ENCODE measurements at regions not wholly inside any gene's neighbourhood (a gene's known extent, or its start where the extent isn't known, plus 50 kb on each side); places are given as distances from the start of the nearest gene placed in this dataset.
"Not testable (repeated sequence)": the region's sequence is repeated elsewhere in the genome, so short reads cannot be mapped to it uniquely, and the experiment has no call there.

- Mint-ChIP-seq H3K27me3 (ENCODE audit: low read depth, poor library complexity) (peaks cover 26% of the 10 kb centered on the region), H3K4me1 (no peaks in the 10 kb centered on the region), H3K4me3 (no peak overlapping the region), H3K36me3 (ENCODE audit: low read depth) (no peaks in the 10 kb centered on the region), H3K9me3 (no peaks in the 10 kb centered on the region), H3K27ac (no peak overlapping the region)
- TF ChIP-seq, protein P1, sequence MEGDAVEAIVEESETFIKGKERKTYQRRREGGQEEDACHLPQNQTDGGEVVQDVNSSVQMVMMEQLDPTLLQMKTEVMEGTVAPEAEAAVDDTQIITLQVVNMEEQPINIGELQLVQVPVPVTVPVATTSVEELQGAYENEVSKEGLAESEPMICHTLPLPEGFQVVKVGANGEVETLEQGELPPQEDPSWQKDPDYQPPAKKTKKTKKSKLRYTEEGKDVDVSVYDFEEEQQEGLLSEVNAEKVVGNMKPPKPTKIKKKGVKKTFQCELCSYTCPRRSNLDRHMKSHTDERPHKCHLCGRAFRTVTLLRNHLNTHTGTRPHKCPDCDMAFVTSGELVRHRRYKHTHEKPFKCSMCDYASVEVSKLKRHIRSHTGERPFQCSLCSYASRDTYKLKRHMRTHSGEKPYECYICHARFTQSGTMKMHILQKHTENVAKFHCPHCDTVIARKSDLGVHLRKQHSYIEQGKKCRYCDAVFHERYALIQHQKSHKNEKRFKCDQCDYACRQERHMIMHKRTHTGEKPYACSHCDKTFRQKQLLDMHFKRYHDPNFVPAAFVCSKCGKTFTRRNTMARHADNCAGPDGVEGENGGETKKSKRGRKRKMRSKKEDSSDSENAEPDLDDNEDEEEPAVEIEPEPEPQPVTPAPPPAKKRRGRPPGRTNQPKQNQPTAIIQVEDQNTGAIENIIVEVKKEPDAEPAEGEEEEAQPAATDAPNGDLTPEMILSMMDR (IDR thresholded peaks at IDR 0.05), result no peak
- DNase-seq, result no peak
Observed at GRCh38 chr3:127083778-127084397, 101.0 kb downstream of the PLXNA1 start.

DNA sequence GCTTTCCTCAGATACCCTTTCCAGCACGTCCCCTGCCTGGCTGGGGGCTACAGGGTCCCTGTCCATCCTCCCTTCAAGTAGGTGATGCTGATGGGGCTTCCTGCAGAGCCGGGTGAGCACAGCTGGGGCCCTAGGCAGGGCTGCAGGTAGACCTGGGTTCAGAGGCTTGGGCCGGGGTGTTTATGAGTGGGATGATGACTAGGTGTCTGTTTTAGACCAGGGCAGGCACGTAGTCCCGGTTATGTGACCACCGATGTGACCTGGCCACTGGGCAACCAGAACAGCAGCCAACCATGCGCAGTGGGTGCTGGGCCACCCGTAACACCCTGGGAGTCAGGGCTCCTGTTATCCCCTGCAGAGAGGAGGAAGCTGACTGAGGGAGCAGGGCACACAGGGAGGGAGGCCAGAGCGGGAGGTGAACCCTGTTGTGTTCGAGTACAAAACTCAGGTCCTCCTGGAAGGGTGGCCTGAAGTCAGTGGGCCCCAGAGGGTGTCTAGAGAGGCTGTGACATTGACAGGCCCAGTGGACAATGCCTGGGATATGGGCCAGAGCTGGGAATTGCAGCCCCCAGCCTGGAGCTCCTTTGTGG is 101.6 kb downstream of the PLXNA1 start:
- peaks cover 5% of the 10 kb centered on the region for H3K4me1 Mint-ChIP-seq

DNA sequence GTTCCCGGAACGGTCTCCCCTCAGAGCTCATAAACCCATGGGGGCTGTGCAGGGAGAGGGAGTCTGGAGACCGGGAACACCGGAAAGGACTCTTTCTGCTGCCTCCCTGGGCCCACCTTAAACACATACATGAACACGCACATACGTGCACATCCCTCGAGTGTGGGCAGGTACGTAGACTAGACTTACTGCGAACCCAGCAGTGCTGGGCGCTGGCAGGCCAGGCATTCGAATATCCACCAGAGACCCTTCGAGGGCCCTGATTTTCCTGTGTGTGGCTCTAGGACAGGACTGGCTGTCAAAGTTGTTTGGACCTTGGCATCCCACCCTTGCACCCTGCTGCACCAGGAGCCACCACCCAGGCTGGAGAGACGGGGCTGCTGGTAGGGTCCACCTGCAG is 102.7 kb downstream of the PLXNA1 start:
- Mint-ChIP-seq H3K36me3 (ENCODE audit: low read depth) (no peaks in the 10 kb centered on the region), H3K27ac (no peak overlapping the region), H3K4me1 (peaks cover 15% of the 10 kb centered on the region), H3K9me3 (no peaks in the 10 kb centered on the region), H3K27me3 (ENCODE audit: low read depth, poor library complexity) (peaks cover 18% of the 10 kb centered on the region), H3K4me3 (no peak overlapping the region)
- TF ChIP-seq, protein P1 (IDR thresholded peaks at IDR 0.05), result no peak
- DNase-seq, result no peak

More for the DNA sequence above, 101.6 kb downstream of the PLXNA1 start:
- no peak overlapping the region for H3K4me3 Mint-ChIP-seq
- no peaks in the 10 kb centered on the region for H3K9me3 Mint-ChIP-seq
- TF ChIP-seq, protein P1 (IDR thresholded peaks at IDR 0.05), result no peak
- H3K27ac Mint-ChIP-seq, result no peak overlapping the region
- H3K36me3 Mint-ChIP-seq (ENCODE audit: low read depth), result no peaks in the 10 kb centered on the region
- H3K27me3 Mint-ChIP-seq (ENCODE audit: low read depth, poor library complexity), result peaks cover 24% of the 10 kb centered on the region
- no peak for DNase-seq

- H3K9me3 Mint-ChIP-seq; DNase-seq; H3K36me3 Mint-ChIP-seq (ENCODE audit: low read depth); H3K4me3 Mint-ChIP-seq; H3K27ac Mint-ChIP-seq: not testable (repeated sequence)
- Mint-ChIP-seq H3K4me1 (peaks cover 24% of the 10 kb centered on the region), H3K27me3 (ENCODE audit: low read depth, poor library complexity) (peaks cover 16% of the 10 kb centered on the region)
Observed at GRCh38 chr3:127086591-127086990, 103.7 kb downstream of the PLXNA1 start.

DNA sequence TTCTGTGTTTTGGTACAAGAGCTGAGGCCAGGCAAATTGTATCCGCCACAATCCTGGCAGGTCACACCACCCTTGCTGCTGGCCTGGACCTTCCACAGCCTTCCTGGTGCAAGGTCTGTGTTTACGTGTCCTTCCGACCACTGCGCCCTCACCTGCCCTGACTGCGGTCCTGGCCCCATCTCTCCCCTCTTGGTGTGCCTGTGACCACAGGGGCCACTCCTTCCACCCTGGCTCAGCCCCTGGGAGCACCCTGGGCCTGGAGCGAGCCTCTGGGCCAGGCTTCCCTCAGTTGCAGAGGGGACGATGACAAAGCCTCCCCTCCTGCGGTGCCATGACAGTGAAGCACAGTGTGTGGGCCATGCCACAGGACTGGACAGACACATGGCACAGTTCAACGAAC is 104.5 kb downstream of the PLXNA1 start:
- H3K36me3 Mint-ChIP-seq (ENCODE audit: low read depth), result no peaks in the 10 kb centered on the region
- TF ChIP-seq, protein P1 (IDR thresholded peaks at IDR 0.05), result no peak
- peaks cover 19% of the 10 kb centered on the region for H3K27me3 Mint-ChIP-seq (ENCODE audit: low read depth, poor library complexity)
- H3K4me1 Mint-ChIP-seq, result peaks cover 30% of the 10 kb centered on the region
- DNase-seq, result no peak
- no peak overlapping the region for H3K27ac Mint-ChIP-seq
- H3K4me3 Mint-ChIP-seq, result no peak overlapping the region
- H3K9me3 Mint-ChIP-seq, result no peaks in the 10 kb centered on the region

- no peaks in the 10 kb centered on the region for H3K36me3 Mint-ChIP-seq (ENCODE audit: low read depth)
- no peak overlapping the region for H3K4me3 Mint-ChIP-seq
- H3K9me3 Mint-ChIP-seq, result no peaks in the 10 kb centered on the region
- H3K27me3 Mint-ChIP-seq (ENCODE audit: low read depth, poor library complexity), result peaks cover 19% of the 10 kb centered on the region
- DNase-seq, result no peak
- TF ChIP-seq, protein P1 (IDR thresholded peaks at IDR 0.05), result no peak
- H3K4me1 Mint-ChIP-seq, result peaks cover 39% of the 10 kb centered on the region
- no peak overlapping the region for H3K27ac Mint-ChIP-seq
Observed at GRCh38 chr3:127088511-127089351, 104.2 kb upstream of the PRR23E start.

Measured in nephron progenitor cell (in vitro differentiated cells).